PC-3 (cell line): ENCODE measurements at regions not wholly inside any gene's neighbourhood (a gene's known extent, or its start where the extent isn't known, plus 50 kb on each side); places are given as distances from the start of the nearest gene placed in this dataset.

ENCODE experiments used
- ATAC-seq: fragments of 200-7000 bp; cut with Tn5 transposase; 2 replicates; pipeline ENCODE4 v1.9.1; 2020; ENCODE audit warnings: mild to moderate bottlenecking, moderate library complexity
- BruUV-seq: library from RNA; stranded (reverse); fragments of 400-500 nt; replicated peaks from 2 replicates; lab custom pipeline; 2021; lab: Mats Ljungman, UMichigan
- CTCF ChIA-PET: fragments of 300-600 bp; sonication (Branson Sonifier 250); formaldehyde crosslinking; loops from one replicate; lab custom pipeline; 2022; ENCODE audit warnings: antibody characterized with exemption; lab: Charles Lee
- POLR2A ChIA-PET: fragments of 300-600 bp; sonication (Branson Sonifier 250); formaldehyde crosslinking; loops from one replicate; lab custom pipeline; 2022; ENCODE audit warnings: antibody characterized with exemption; ENCODE audit not compliant: unreplicated experiment; lab: Charles Lee
- DNase-seq: peaks from one replicate; pipeline ENCODE4 v3.0.0-alpha.2; 2015
- H2AFZ ChIP-seq: fragments of 300-600 bp; sonication (generic); 2 replicates; pipeline ENCODE4 v1.6.0; 2016; ENCODE audit warnings: antibody characterized with exemption, low read length
- H3F3A ChIP-seq: fragments of 300-600 bp; sonication (generic); one replicate; pipeline ENCODE4 v1.6.0; 2017; ENCODE audit warnings: antibody characterized with exemption, low read length, control low read depth, mild to moderate bottlenecking; ENCODE audit not compliant: unreplicated experiment
- H3K27ac ChIP-seq: fragments of 300-600 bp; sonication (generic); 2 replicates; pipeline ENCODE4 v1.5.1; 2016; ENCODE audit warnings: mild to moderate bottlenecking, low read length
- H3K27me3 ChIP-seq: fragments of 300-600 bp; sonication (generic); 2 replicates; pipeline ENCODE4 v1.6.1; 2016; ENCODE audit warnings: low read length, mixed read lengths
- H3K36me3 ChIP-seq: fragments of 300-600 bp; sonication (generic); 2 replicates; pipeline ENCODE4 v1.6.1; 2016; ENCODE audit warnings: low read depth, mixed run types, low read length, mixed read lengths
- H3K4me1 ChIP-seq: fragments of 300-600 bp; sonication (generic); 2 replicates; pipeline ENCODE4 v1.5.1; 2016; ENCODE audit warnings: low read length; ENCODE audit not compliant: insufficient read depth
- H3K4me2 ChIP-seq: fragments of 300-600 bp; sonication (generic); 2 replicates; pipeline ENCODE4 v1.6.0; 2016; ENCODE audit warnings: low read length
- H3K4me3 ChIP-seq: fragments of 300-600 bp; sonication (generic); 2 replicates; pipeline ENCODE4 v1.5.1; 2016; ENCODE audit warnings: mild to moderate bottlenecking, low read length, mixed read lengths
- H3K79me2 ChIP-seq: fragments of 300-600 bp; sonication (generic); 2 replicates; pipeline ENCODE4 v1.6.1; 2017; ENCODE audit warnings: low read length, mixed read lengths
- H3K9ac ChIP-seq: fragments of 300-600 bp; sonication (generic); 2 replicates; pipeline ENCODE4 v1.6.0; 2016; ENCODE audit warnings: mild to moderate bottlenecking, low read length
- H3K9me2 ChIP-seq: fragments of 300-600 bp; sonication (generic); replicated peaks from 2 replicates; pipeline ENCODE4 v1.6.1; 2016; ENCODE audit warnings: mixed run types, low read length, mixed read lengths
- H3K9me3 ChIP-seq: fragments of 300-600 bp; sonication (generic); 2 replicates; pipeline ENCODE4 v1.6.1; 2016; ENCODE audit warnings: low read length, mixed read lengths
- H4K20me1 ChIP-seq: fragments of 300-600 bp; sonication (generic); 2 replicates; pipeline ENCODE4 v1.6.1; 2016; ENCODE audit warnings: low read length, mixed read lengths
- CTCF ChIP-seq: fragments of 300-600 bp; sonication (generic); conservative IDR thresholded peaks from 2 replicates; pipeline ENCODE4 v1.5.1; 2017; ENCODE audit warnings: antibody characterized with exemption, low read depth, mild to moderate bottlenecking, low read length
- EZH2 ChIP-seq: fragments of 300-600 bp; sonication (generic); IDR thresholded peaks from one replicate; pipeline ENCODE4 v1.6.1; 2017; ENCODE audit warnings: antibody characterized with exemption, mild to moderate bottlenecking, low read length; ENCODE audit not compliant: unreplicated experiment
- EZH2phosphoT487 ChIP-seq: fragments of 300-600 bp; sonication (generic); IDR thresholded peaks from 2 replicates; pipeline ENCODE4 v1.6.1; 2018; ENCODE audit warnings: mild to moderate bottlenecking, antibody characterized with exemption, low read length, borderline replicate concordance
- intact Hi-C: fragments of 100-400 bp; cut with micrococcal nuclease; formaldehyde crosslinking; loops from 2 replicates; pipeline ENCODE4 v1.9.0; 2023

- no peaks in the 10 kb centered on the region for H3K9me2 ChIP-seq
- H3K4me2 ChIP-seq = no peak overlapping the region
- no peak for ATAC-seq
- CTCF ChIA-PET = no interaction called here
- H3K9ac ChIP-seq = no peak overlapping the region
- DNase-seq = no peak
- no peak overlapping the region for H3K27ac ChIP-seq
- H3K4me3 ChIP-seq = no peak overlapping the region
- no peaks in the 10 kb centered on the region for H3K36me3 ChIP-seq
- H4K20me1 ChIP-seq = no peaks in the 10 kb centered on the region
- no peaks in the 10 kb centered on the region for H3K4me1 ChIP-seq
- no peak overlapping the region for H2AFZ ChIP-seq
- H3K9me3 ChIP-seq = no peaks in the 10 kb centered on the region
- BruUV-seq = no TSS peak
- POLR2A ChIA-PET = no interaction called here
- H3F3A ChIP-seq = no peaks in the 10 kb centered on the region
- intact Hi-C loops = no loop called here
- peaks cover 5% of the 10 kb centered on the region for H3K27me3 ChIP-seq
- H3K79me2 ChIP-seq = no peaks in the 10 kb centered on the region
- TF ChIP-seq CTCF = no peak
- no peak for TF ChIP-seq EZH2
- no peak for TF ChIP-seq EZH2phosphoT487
These were observed 531.0 kb upstream of the MMS22L start for GRCh38 chr6:97813889-97814567.

GRCh38 chr6:97815301-97815812 is 532.3 kb upstream of the MMS22L start:
- H3K4me3 ChIP-seq = no peak overlapping the region
- intact Hi-C loops = no loop called here
- ATAC-seq (no peak), DNase-seq (no peak)
- POLR2A ChIA-PET = no interaction called here
- no peaks in the 10 kb centered on the region for H3K9me3 ChIP-seq
- H3K36me3 ChIP-seq = no peaks in the 10 kb centered on the region
- CTCF ChIA-PET = no interaction called here
- H3F3A ChIP-seq = no peaks in the 10 kb centered on the region
- H3K27ac ChIP-seq = no peak overlapping the region
- H3K79me2 ChIP-seq = no peaks in the 10 kb centered on the region
- H3K9me2 ChIP-seq = no peaks in the 10 kb centered on the region
- no peaks in the 10 kb centered on the region for H4K20me1 ChIP-seq
- H3K9ac ChIP-seq = no peak overlapping the region
- peaks cover 19% of the 10 kb centered on the region for H3K27me3 ChIP-seq
- no TSS peak for BruUV-seq
- H2AFZ ChIP-seq = no peak overlapping the region
- no peak for TF ChIP-seq EZH2
- no peak for TF ChIP-seq CTCF
- no peak for TF ChIP-seq EZH2phosphoT487
- H3K4me2 ChIP-seq = no peak overlapping the region
- no peaks in the 10 kb centered on the region for H3K4me1 ChIP-seq

- DNase-seq = no peak
- Histone ChIP-seq H3K4me2 (no peak overlapping the region), H3F3A (no peaks in the 10 kb centered on the region), H3K79me2 (no peaks in the 10 kb centered on the region), H3K27ac (no peak overlapping the region), H3K4me3 (no peak overlapping the region), H3K9me2 (no peaks in the 10 kb centered on the region), H3K9ac (no peak overlapping the region), H4K20me1 (no peaks in the 10 kb centered on the region), H3K9me3 (no peaks in the 10 kb centered on the region), H3K36me3 (no peaks in the 10 kb centered on the region), H3K27me3 (peaks cover 20% of the 10 kb centered on the region), H3K4me1 (no peaks in the 10 kb centered on the region), H2AFZ (no peak overlapping the region)
- no peak for TF ChIP-seq EZH2
- TF ChIP-seq EZH2phosphoT487 = no peak
- TF ChIP-seq CTCF = no peak
- POLR2A ChIA-PET = no interaction called here
- CTCF ChIA-PET = no interaction called here
- intact Hi-C loops = no loop called here
- no TSS peak for BruUV-seq
- no peak for ATAC-seq
These were observed 533.5 kb upstream of the MMS22L start for GRCh38 chr6:97816526-97816925.
